Nephron progenitor cell (in vitro differentiated cells): ENCODE measurements at regions not wholly inside any gene's neighbourhood (a gene's known extent, or its start where the extent isn't known, plus 50 kb on each side); places are given as distances from the start of the nearest gene placed in this dataset.
A peak's percentile ranks its signal among the peaks of the same experiment; 100 is the strongest.

Experiments
- DNase-seq: peaks from one replicate; pipeline ENCODE4 v3.0.0; 2021
- H3K27ac Mint-ChIP-seq: 2 replicates; pipeline ENCODE4 v1.8.0; 2021; ENCODE audit warnings: mild to moderate bottlenecking, moderate library complexity, mixed read lengths
- H3K27me3 Mint-ChIP-seq: 2 replicates; pipeline ENCODE4 v1.8.0; 2021; ENCODE audit warnings: mild to moderate bottlenecking, low read depth, mixed read lengths; ENCODE audit not compliant: poor library complexity
- H3K36me3 Mint-ChIP-seq: 2 replicates; pipeline ENCODE4 v1.8.0; 2021; ENCODE audit warnings: low read depth, mixed read lengths
- H3K4me1 Mint-ChIP-seq: 2 replicates; pipeline ENCODE4 v1.8.0; 2021; ENCODE audit warnings: mixed read lengths
- H3K4me3 Mint-ChIP-seq: 2 replicates; pipeline ENCODE4 v1.8.0; 2021; ENCODE audit warnings: mild to moderate bottlenecking, moderate library complexity, mixed read lengths
- H3K9me3 Mint-ChIP-seq: 2 replicates; pipeline ENCODE4 v1.8.0; 2021; ENCODE audit warnings: mild to moderate bottlenecking, moderate library complexity, mixed read lengths
- TF ChIP-seq, protein P1 (sequence below): fragments of 200-600 bp; sonication (generic); IDR thresholded peaks from 2 replicates; pipeline ENCODE4 v1.5.0; 2021; ENCODE audit warnings: antibody characterized with exemption

- H3K27me3 Mint-ChIP-seq, result no peaks in the 10 kb centered on the region
- H3K27ac Mint-ChIP-seq, result no peak overlapping the region
- peaks cover 4% of the 10 kb centered on the region for H3K9me3 Mint-ChIP-seq
- no peak overlapping the region for H3K4me3 Mint-ChIP-seq
- no peak for DNase-seq
- no peaks in the 10 kb centered on the region for H3K36me3 Mint-ChIP-seq
- TF ChIP-seq, protein P1, sequence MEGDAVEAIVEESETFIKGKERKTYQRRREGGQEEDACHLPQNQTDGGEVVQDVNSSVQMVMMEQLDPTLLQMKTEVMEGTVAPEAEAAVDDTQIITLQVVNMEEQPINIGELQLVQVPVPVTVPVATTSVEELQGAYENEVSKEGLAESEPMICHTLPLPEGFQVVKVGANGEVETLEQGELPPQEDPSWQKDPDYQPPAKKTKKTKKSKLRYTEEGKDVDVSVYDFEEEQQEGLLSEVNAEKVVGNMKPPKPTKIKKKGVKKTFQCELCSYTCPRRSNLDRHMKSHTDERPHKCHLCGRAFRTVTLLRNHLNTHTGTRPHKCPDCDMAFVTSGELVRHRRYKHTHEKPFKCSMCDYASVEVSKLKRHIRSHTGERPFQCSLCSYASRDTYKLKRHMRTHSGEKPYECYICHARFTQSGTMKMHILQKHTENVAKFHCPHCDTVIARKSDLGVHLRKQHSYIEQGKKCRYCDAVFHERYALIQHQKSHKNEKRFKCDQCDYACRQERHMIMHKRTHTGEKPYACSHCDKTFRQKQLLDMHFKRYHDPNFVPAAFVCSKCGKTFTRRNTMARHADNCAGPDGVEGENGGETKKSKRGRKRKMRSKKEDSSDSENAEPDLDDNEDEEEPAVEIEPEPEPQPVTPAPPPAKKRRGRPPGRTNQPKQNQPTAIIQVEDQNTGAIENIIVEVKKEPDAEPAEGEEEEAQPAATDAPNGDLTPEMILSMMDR, result no peak
- H3K4me1 Mint-ChIP-seq, result no peaks in the 10 kb centered on the region
These were observed 113.0 kb upstream of the FSIP2 start for GRCh38 chr2:185625604-185626003.

DNA sequence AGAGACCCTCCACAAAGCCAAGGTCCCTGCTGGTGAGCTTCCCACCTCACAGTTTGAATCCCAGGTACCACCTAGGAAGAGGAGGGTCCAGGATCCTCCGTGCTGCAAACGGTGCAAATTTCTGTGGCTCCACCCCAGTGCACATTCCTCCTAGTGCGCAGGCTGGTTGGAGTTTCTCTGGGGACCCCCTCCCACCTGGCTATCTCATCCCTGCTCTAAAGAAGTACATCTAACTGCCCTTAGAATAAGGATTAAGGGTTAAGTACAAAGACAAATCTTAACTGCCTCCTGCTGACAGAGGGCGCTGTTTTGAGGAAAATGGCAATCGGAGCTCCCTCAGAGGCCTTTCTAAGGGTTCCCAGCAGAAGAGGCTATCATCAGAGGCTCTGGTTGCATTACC, 109.6 kb upstream of the FSIP2 start:
- H3K4me1 Mint-ChIP-seq, result no peaks in the 10 kb centered on the region
- H3K9me3 Mint-ChIP-seq, result peaks cover 4% of the 10 kb centered on the region
- no peaks in the 10 kb centered on the region for H3K36me3 Mint-ChIP-seq
- no peak overlapping the region for H3K27ac Mint-ChIP-seq
- H3K4me3 Mint-ChIP-seq, result no peak overlapping the region
- TF ChIP-seq, protein P1, result peak; percentile 12
- no peaks in the 10 kb centered on the region for H3K27me3 Mint-ChIP-seq
- peak; percentile 15 for DNase-seq

- no peaks in the 10 kb centered on the region for H3K9me3 Mint-ChIP-seq
- DNase-seq, result no peak
- H3K27me3 Mint-ChIP-seq, result no peaks in the 10 kb centered on the region
- TF ChIP-seq, protein P1, result no peak
- H3K27ac Mint-ChIP-seq, result no peak overlapping the region
- H3K4me1 Mint-ChIP-seq, result no peaks in the 10 kb centered on the region
- no peaks in the 10 kb centered on the region for H3K36me3 Mint-ChIP-seq
- no peak overlapping the region for H3K4me3 Mint-ChIP-seq
These were observed 105.0 kb upstream of the FSIP2 start for GRCh38 chr2:185633621-185634020.

GRCh38 chr2:185638771-185639170, 99.8 kb upstream of the FSIP2 start:
- TF ChIP-seq, protein P1, result no peak
- Mint-ChIP-seq H3K27ac (no peak overlapping the region), H3K27me3 (no peaks in the 10 kb centered on the region), H3K9me3 (no peaks in the 10 kb centered on the region), H3K4me3 (no peak overlapping the region), H3K36me3 (no peaks in the 10 kb centered on the region), H3K4me1 (peaks cover 12% of the 10 kb centered on the region)
- DNase-seq, result no peak

- Mint-ChIP-seq H3K27ac (no peak overlapping the region), H3K4me1 (peaks cover 29% of the 10 kb centered on the region), H3K36me3 (no peaks in the 10 kb centered on the region), H3K9me3 (no peaks in the 10 kb centered on the region), H3K27me3 (no peaks in the 10 kb centered on the region), H3K4me3 (no peak overlapping the region)
- TF ChIP-seq, protein P1, result no peak
- DNase-seq, result no peak
These were observed 98.0 kb upstream of the FSIP2 start for GRCh38 chr2:185640588-185640987.

DNA sequence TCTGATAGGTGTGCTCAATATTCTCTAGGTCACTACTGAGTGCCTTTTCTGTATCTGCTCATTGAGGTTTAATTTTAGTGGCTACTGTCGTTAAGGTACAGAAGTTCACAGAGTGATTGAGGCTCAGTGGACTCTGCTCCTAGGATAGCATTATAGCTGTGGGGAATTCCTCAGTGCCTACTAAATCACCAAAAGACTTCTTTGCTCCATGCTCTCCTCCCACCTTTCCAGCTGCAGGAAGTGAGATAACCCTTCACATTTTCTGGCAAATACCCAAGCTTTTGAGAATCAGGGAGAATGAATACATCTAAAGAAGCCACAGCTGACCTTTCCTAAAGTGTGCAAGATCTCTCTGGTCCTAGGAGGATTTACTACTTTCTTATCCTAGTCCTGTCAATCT, 95.2 kb upstream of the FSIP2 start:
- Mint-ChIP-seq H3K9me3 (no peaks in the 10 kb centered on the region), H3K27me3 (no peaks in the 10 kb centered on the region), H3K36me3 (no peaks in the 10 kb centered on the region), H3K4me3 (no peak overlapping the region), H3K27ac (peak overlapping the region; percentile 96), H3K4me1 (peaks cover 52% of the 10 kb centered on the region)
- TF ChIP-seq, protein P1, result no peak
- DNase-seq, result no peak
